ENCODE measurements at regions not wholly inside any gene's neighbourhood (a gene's known extent, or its start where the extent isn't known, plus 50 kb on each side); places are given as distances from the start of the nearest gene placed in this dataset.
A peak's percentile ranks its signal among the peaks of the same experiment; 100 is the strongest.

- in situ Hi-C loops (cut with MboI) (no loop called here), intact Hi-C loops (cut with micrococcal nuclease; ENCODE audit: unreplicated experiment) (no loop called here)
- Histone ChIP-seq H4K20me1 (ENCODE audit: control insufficient read depth, insufficient read depth) (no peaks in the 10 kb centered on the region), H3K4me1 (ENCODE audit: control insufficient read depth, insufficient read depth, low read length) (no peaks in the 10 kb centered on the region), H3K27me3 (replicated peaks in 1 of 2; ENCODE audit: control insufficient read depth in 2 of 2, insufficient read depth in 2 of 2, low read length in 1 of 2) (no peaks in the 10 kb centered on the region), H3K9me3 (replicated peaks; ENCODE audit: control insufficient read depth, insufficient read depth, low read length) (no peaks in the 10 kb centered on the region), H3K4me2 (ENCODE audit: control insufficient read depth, insufficient read depth) (no peak overlapping the region; the same call in 1 of the 2 replicates), H3K4me3 (no peak overlapping the region), H3K36me3 (ENCODE audit: control insufficient read depth in 2 of 2, insufficient read depth in 2 of 2, low read length in 1 of 2) (no peaks in the 10 kb centered on the region), H3K9ac (ENCODE audit: control insufficient read depth, insufficient read depth, low read length) (no peak overlapping the region), H2AFZ (ENCODE audit: control insufficient read depth, low read depth, low read length) (no peak overlapping the region; the same call in 1 of the 2 replicates), H3K27ac (ENCODE audit: control insufficient read depth, insufficient read depth) (no peak overlapping the region), H3K79me2 (ENCODE audit: control insufficient read depth, insufficient read depth, low read length) (no peaks in the 10 kb centered on the region)
- POLR2A ChIA-PET = no interaction called here
- RAD21 ChIA-PET (ENCODE audit: unreplicated experiment) = no interaction called here
- 35% methylated on average over 6 of the region's 6 CpGs for WGBS (ENCODE audit: insufficient coverage, insufficient replicate concordance, low lambda C conversion rate, missing lambda C conversion rate)
- no TSS peak for BruUV-seq (replicated peaks)
- FAIRE-seq = no peak
- DNase-seq (ENCODE audit: low read depth, low spot score) = no peak
- CTCF ChIA-PET = no interaction called here
- ATAC-seq = peak; percentile 67
- SMC1A ChIA-PET (ENCODE audit: uncharacterized antibody, unreplicated experiment) = interaction anchor here (0.7 kb wide), 1 partner anchor 13 kb away, joined by 3 read pairs; no protein-coding TSS in a partner anchor
- TF ChIP-seq KAT2A (conservative IDR thresholded peaks at IDR 0.05; ENCODE audit: control insufficient read depth, low read depth, low read length) = no peak
- TF ChIP-seq TCF3 (IDR thresholded peaks at IDR 0.05; ENCODE audit: borderline replicate concordance, insufficient read depth, low read depth, low read length) = no peak
- TF ChIP-seq RFX5 (IDR thresholded peaks at IDR 0.05; ENCODE audit: low read depth, low read length) = no peak
- no peak for TF ChIP-seq PBX3 (IDR thresholded peaks at IDR 0.05; ENCODE audit: insufficient replicate concordance, low read depth, low read length)
- TF ChIP-seq HDAC6 (IDR thresholded peaks at IDR 0.05; ENCODE audit: unreplicated experiment) = no peak
- TF ChIP-seq ZNF592 (IDR thresholded peaks at IDR 0.05) = no peak
- TF ChIP-seq PML (IDR thresholded peaks at IDR 0.05; ENCODE audit: low read length) = no peak
- TF ChIP-seq MXI1 (IDR thresholded peaks at IDR 0.05; ENCODE audit: low read depth, low read length) = no peak
- no peak for TF ChIP-seq SREBF2 (IDR thresholded peaks at IDR 0.05; ENCODE audit: low read length)
- TF ChIP-seq KDM1A (IDR thresholded peaks at IDR 0.05; ENCODE audit: borderline replicate concordance) = no peak
- no peak for TF ChIP-seq NRF1 (conservative IDR thresholded peaks at IDR 0.05; ENCODE audit: low read depth, low read length)
- no peak for TF ChIP-seq REST (IDR thresholded peaks at IDR 0.05; ENCODE audit: low read depth, low read length)
- no peak for TF ChIP-seq MEF2B (IDR thresholded peaks at IDR 0.05; ENCODE audit: partially characterized antibody, poor library complexity, severe bottlenecking)
- TF ChIP-seq EED (IDR thresholded peaks at IDR 0.05; ENCODE audit: low read depth) = no peak
- TF ChIP-seq POLR2A (IDR thresholded peaks at IDR 0.05; ENCODE audit: low read depth, low read length) = no peak
These were observed 308.9 kb downstream of the DTWD2 start for GRCh38 chr5:118679264-118679940.

All from GM12878 (cell line).